GM21529 (cell line): ENCODE measurements at regions not wholly inside any gene's neighbourhood (a gene's known extent, or its start where the extent isn't known, plus 50 kb on each side); places are given as distances from the start of the nearest gene placed in this dataset.

Experiments used
- ATAC-seq: cut with Tn5 transposase; IDR thresholded peaks from one replicate; pipeline ENCODE4 v1.9.1; 2021; ENCODE audit not compliant: unreplicated experiment

GRCh38 chr1:212525479-212526110 lies 83.0 kb upstream of the ATF3 start:
- no peak for ATAC-seq

GRCh38 chr1:212526111-212526491 lies 82.5 kb upstream of the ATF3 start:
- ATAC-seq, result no peak

GRCh38 chr1:212528501-212528900 lies 80.1 kb upstream of the ATF3 start:
- no peak for ATAC-seq

GRCh38 chr1:212529211-212529741 lies 79.3 kb upstream of the ATF3 start:
- ATAC-seq, result no peak

GRCh38 chr1:212531267-212531666 lies 77.3 kb upstream of the ATF3 start:
- ATAC-seq, result no peak

GRCh38 chr1:212531796-212532195 lies 76.8 kb upstream of the ATF3 start:
- ATAC-seq, result no peak

GRCh38 chr1:212532469-212533147 lies 76.0 kb upstream of the ATF3 start:
- no peak for ATAC-seq

GRCh38 chr1:212533148-212533517 lies 75.4 kb upstream of the ATF3 start:
- ATAC-seq, result no peak

GRCh38 chr1:212536586-212536985 lies 72.0 kb upstream of the ATF3 start:
- ATAC-seq, result no peak

GRCh38 chr1:212537610-212538009 lies 71.0 kb upstream of the ATF3 start:
- ATAC-seq, result no peak

GRCh38 chr1:212539737-212540430 lies 68.7 kb upstream of the ATF3 start:
- ATAC-seq, result no peak

- ATAC-seq, result no peak
Measured at GRCh38 chr1:212542761-212543187, 65.8 kb upstream of the ATF3 start.

- no peak for ATAC-seq
Measured at GRCh38 chr1:212544110-212544509, 64.5 kb upstream of the ATF3 start.

GRCh38 chr1:212545941-212546635 lies 62.5 kb upstream of the ATF3 start:
- ATAC-seq, result no peak

GRCh38 chr1:212549503-212550017 lies 59.0 kb upstream of the ATF3 start:
- ATAC-seq, result no peak

GRCh38 chr1:212551929-212552328 lies 56.6 kb upstream of the ATF3 start:
- ATAC-seq, result no peak

- ATAC-seq, result no peak
Measured at GRCh38 chr1:212553676-212554075, 54.9 kb upstream of the ATF3 start.

GRCh38 chr1:212554401-212554800 lies 54.2 kb upstream of the ATF3 start:
- no peak for ATAC-seq

- no peak for ATAC-seq
Measured at GRCh38 chr1:212555426-212555825, 53.1 kb upstream of the ATF3 start.

GRCh38 chr1:212556822-212557549 lies 51.6 kb upstream of the ATF3 start:
- no peak for ATAC-seq
